ENCODE measurements at regions not wholly inside any gene's neighbourhood (a gene's known extent, or its start where the extent isn't known, plus 50 kb on each side); places are given as distances from the start of the nearest gene placed in this dataset.

DNA sequence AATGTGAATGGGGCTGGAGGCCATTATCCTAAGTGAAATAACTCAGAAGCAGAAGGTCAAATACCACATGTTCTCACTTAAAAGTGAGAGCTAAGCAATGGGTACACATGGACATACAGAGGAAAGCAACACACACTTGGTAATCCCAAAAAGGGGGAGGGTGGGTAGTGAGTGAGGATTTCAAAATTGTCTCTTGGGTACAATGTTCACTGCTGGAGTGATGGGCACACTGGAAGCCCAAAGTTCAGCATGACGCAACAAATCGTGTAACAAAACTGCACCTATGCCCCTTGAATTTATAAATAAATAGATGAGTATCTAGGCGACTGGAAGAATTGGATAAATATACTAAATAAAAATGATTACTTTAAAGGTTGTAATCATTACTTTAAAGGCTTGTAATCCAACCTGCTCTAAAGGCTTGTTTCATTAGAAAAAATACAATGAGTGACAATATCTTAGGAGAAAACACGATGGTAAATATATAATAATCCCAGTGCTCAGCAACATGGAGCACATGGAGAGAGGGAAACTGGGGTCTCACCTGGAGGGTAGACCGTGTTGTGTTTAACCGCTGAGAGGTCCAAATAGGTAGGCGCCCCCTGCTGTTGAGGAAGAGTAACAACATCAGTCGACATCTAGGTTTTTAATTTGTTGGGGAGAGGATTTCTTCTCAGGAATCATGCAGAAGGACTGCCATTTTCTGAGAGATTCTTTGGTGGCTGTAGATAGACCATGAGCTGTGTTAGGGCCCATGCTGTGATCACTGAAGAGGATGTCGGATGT, 78.5 kb upstream of the ROBO1 start (continued):
- TF ChIP-seq, protein P1, sequence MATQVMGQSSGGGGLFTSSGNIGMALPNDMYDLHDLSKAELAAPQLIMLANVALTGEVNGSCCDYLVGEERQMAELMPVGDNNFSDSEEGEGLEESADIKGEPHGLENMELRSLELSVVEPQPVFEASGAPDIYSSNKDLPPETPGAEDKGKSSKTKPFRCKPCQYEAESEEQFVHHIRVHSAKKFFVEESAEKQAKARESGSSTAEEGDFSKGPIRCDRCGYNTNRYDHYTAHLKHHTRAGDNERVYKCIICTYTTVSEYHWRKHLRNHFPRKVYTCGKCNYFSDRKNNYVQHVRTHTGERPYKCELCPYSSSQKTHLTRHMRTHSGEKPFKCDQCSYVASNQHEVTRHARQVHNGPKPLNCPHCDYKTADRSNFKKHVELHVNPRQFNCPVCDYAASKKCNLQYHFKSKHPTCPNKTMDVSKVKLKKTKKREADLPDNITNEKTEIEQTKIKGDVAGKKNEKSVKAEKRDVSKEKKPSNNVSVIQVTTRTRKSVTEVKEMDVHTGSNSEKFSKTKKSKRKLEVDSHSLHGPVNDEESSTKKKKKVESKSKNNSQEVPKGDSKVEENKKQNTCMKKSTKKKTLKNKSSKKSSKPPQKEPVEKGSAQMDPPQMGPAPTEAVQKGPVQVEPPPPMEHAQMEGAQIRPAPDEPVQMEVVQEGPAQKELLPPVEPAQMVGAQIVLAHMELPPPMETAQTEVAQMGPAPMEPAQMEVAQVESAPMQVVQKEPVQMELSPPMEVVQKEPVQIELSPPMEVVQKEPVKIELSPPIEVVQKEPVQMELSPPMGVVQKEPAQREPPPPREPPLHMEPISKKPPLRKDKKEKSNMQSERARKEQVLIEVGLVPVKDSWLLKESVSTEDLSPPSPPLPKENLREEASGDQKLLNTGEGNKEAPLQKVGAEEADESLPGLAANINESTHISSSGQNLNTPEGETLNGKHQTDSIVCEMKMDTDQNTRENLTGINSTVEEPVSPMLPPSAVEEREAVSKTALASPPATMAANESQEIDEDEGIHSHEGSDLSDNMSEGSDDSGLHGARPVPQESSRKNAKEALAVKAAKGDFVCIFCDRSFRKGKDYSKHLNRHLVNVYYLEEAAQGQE (IDR thresholded peaks at IDR 0.05), result peak; percentile 22

DNA sequence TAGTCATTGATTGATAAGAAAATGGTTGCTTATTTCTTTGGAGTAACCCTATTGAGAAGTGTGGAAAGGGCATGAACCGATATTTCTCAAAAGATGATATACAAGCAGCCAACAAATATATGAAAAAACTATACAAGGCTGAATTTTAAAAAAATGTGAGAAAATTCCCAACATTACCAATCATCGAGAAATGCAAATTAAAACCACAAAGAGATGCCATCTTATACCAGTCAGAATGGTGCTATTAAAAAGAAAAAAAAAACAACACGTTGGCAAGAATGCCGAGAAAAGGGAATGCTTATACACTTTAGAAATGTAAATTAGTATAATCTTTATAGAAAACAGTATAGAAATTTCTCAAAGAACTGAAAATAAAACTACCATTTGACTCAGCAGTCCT, 77.7 kb upstream of the ROBO1 start:
- peaks cover 0 to 3% (median 0%) of the 10 kb centered on the region in 4 donors for H3K4me1 ChIP-seq (ENCODE audit: control insufficient read depth in 4 of 4, insufficient read depth in 4 of 4, low read length in 3 of 4)
- no peak overlapping the region for H3K9ac ChIP-seq (ENCODE audit: low read depth in 1 of 2, low read length in 2 of 2)
- H3K36me3 ChIP-seq (ENCODE audit: control insufficient read depth in 4 of 4, insufficient read depth in 3 of 4, low read depth in 1 of 4, low read length in 3 of 4), result no peaks in the 10 kb centered on the region
- no peak for TF ChIP-seq FOXA1 (IDR thresholded peaks at IDR 0.05)
- TF ChIP-seq FOXA2 (IDR thresholded peaks at IDR 0.05), result no peak
- no peak for TF ChIP-seq GABPA (IDR thresholded peaks at IDR 0.05 in 1 of 2, conservative IDR thresholded peaks at IDR 0.05 in 1 of 2)
- TF ChIP-seq RAD21 (IDR thresholded peaks at IDR 0.05), result no peak
- TF ChIP-seq, protein P1 (IDR thresholded peaks at IDR 0.05), result no peak
- no peak for TF ChIP-seq RXRA (IDR thresholded peaks at IDR 0.05)
- TF ChIP-seq, protein P2, sequence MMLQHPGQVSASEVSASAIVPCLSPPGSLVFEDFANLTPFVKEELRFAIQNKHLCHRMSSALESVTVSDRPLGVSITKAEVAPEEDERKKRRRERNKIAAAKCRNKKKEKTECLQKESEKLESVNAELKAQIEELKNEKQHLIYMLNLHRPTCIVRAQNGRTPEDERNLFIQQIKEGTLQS (IDR thresholded peaks at IDR 0.05), result no peak
- no peak for TF ChIP-seq YY1 (IDR thresholded peaks at IDR 0.05)
- TF ChIP-seq SP1 (IDR thresholded peaks at IDR 0.05), result no peak
- TF ChIP-seq, protein P3, sequence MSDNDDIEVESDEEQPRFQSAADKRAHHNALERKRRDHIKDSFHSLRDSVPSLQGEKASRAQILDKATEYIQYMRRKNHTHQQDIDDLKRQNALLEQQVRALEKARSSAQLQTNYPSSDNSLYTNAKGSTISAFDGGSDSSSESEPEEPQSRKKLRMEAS (IDR thresholded peaks at IDR 0.05), result no peak
- TF ChIP-seq, protein P4, sequence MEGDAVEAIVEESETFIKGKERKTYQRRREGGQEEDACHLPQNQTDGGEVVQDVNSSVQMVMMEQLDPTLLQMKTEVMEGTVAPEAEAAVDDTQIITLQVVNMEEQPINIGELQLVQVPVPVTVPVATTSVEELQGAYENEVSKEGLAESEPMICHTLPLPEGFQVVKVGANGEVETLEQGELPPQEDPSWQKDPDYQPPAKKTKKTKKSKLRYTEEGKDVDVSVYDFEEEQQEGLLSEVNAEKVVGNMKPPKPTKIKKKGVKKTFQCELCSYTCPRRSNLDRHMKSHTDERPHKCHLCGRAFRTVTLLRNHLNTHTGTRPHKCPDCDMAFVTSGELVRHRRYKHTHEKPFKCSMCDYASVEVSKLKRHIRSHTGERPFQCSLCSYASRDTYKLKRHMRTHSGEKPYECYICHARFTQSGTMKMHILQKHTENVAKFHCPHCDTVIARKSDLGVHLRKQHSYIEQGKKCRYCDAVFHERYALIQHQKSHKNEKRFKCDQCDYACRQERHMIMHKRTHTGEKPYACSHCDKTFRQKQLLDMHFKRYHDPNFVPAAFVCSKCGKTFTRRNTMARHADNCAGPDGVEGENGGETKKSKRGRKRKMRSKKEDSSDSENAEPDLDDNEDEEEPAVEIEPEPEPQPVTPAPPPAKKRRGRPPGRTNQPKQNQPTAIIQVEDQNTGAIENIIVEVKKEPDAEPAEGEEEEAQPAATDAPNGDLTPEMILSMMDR (IDR thresholded peaks at IDR 0.05; ENCODE audit: low read depth, low read length, missing input control), result no peak
- no peak for TF ChIP-seq HNF4G (IDR thresholded peaks at IDR 0.05)
- no peak for TF ChIP-seq TAF1 (conservative IDR thresholded peaks at IDR 0.05)
- TF ChIP-seq NR2F2 (IDR thresholded peaks at IDR 0.05), result no peak
- no peak for TF ChIP-seq HNF4A (conservative IDR thresholded peaks at IDR 0.05)
- no peak overlapping the region for H3K27ac ChIP-seq (ENCODE audit: low read depth in 1 of 2, low read length in 2 of 2)
- H3K27me3 ChIP-seq (ENCODE audit: control insufficient read depth in 4 of 4, insufficient read depth in 4 of 4, low read length in 3 of 4), result no peaks in the 10 kb centered on the region
- no peaks in the 10 kb centered on the region for H3K9me3 ChIP-seq (ENCODE audit: control insufficient read depth in 4 of 4, low read length in 3 of 4)
- WGBS, result 88% methylated on average over 4 of the region's 4 CpGs
- DNase-seq (ENCODE audit: low spot score), result no peak
- H3K4me3 ChIP-seq (ENCODE audit: low read depth in 1 of 3, low read length in 3 of 3), result no peak overlapping the region
